ENCODE measurements at regions not wholly inside any gene's neighbourhood (a gene's known extent, or its start where the extent isn't known, plus 50 kb on each side); places are given as distances from the start of the nearest gene placed in this dataset.

DNA sequence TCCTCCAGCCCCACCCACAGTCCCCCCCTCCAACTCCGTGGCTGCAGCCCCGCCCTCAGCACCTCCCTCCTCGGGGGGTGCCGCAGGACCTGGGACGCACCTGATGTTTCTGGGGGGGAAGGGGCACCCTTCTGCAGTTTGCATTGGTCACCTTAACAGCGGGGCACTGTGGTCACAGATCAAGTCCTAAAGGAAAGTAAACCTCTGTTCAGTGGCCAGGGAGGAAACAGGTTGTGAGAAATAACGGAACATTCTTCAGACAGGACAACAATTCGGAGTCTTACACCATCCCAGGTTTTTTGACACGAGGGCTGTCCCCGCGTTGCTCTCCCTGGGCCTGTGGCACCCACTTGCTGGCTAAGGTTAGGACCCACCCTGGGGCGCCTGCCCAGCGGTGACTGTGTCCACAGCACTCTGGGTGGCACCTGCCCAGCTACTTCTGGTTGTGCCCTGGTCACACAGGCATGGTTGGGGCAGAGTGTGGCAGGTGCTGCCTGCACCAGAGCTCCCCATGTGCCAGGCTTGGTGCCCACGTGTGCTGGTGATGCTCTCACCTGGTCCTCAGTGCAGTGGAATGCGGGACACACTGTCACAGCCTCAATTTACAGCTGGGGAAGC, 93.5 kb upstream of the OTOS start:
- TF ChIP-seq, protein P1, sequence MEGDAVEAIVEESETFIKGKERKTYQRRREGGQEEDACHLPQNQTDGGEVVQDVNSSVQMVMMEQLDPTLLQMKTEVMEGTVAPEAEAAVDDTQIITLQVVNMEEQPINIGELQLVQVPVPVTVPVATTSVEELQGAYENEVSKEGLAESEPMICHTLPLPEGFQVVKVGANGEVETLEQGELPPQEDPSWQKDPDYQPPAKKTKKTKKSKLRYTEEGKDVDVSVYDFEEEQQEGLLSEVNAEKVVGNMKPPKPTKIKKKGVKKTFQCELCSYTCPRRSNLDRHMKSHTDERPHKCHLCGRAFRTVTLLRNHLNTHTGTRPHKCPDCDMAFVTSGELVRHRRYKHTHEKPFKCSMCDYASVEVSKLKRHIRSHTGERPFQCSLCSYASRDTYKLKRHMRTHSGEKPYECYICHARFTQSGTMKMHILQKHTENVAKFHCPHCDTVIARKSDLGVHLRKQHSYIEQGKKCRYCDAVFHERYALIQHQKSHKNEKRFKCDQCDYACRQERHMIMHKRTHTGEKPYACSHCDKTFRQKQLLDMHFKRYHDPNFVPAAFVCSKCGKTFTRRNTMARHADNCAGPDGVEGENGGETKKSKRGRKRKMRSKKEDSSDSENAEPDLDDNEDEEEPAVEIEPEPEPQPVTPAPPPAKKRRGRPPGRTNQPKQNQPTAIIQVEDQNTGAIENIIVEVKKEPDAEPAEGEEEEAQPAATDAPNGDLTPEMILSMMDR (conservative IDR thresholded peaks at IDR 0.05): no peak
- no peak for TF ChIP-seq ZFX (IDR thresholded peaks at IDR 0.05)
- H3K27ac ChIP-seq: no peak overlapping the region

DNA sequence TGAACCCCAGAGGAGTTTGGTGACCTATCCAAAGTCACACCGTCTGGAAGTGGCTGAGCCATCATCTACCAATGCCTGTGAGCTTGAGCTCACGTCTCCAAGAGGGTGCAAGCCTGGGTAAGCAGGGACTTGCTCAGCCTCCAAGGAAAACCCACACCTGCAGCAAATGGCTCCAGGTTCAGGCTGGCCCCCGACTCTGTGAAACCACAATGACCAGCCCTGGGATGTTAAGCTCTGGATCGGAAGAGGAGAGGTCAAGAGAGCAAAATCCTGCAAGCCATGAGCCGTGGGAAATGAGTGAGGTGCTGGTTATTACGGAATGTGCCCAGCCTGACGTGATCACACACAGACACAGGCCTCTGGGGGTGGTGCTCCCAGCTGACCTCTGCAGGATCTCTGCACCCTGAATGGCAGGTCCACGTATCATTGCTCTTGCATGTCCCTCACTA, 94.1 kb upstream of the OTOS start:
- no peak for TF ChIP-seq ZFX (IDR thresholded peaks at IDR 0.05)
- TF ChIP-seq, protein P1 (conservative IDR thresholded peaks at IDR 0.05): no peak
- no peak overlapping the region for H3K27ac ChIP-seq

DNA sequence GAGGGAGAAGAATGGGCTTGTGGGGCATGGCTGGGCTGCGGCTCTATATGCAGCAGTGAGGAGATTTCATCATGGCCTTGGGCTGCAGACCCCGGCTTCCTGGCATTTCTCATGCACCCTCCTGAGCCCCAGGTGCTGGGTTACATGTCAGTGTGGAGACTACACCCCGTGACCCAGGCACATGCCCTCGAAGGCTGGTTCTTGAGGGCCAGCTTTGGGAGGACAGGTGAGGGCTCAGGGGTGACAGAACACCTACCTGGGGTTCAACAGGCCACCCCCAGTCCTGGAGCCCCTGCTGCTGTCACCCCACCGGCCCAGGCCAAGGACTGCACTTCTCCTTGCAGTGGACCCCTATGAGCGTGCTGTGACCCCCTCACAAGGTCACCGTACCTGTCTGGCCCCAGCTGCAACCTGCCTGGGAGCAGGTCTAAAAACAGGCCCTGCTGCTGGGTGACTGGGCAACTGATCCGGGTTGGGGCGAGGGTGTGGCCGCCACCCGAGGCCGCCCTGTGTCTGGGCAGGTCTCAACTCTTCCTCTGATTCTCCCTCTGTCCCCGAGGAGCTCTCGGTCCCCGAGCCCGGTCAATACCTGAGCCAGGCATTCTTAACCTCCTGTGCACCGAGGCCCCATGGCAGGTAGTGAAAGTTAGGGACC, 94.8 kb upstream of the OTOS start:
- H3K27ac ChIP-seq: no peak overlapping the region
- TF ChIP-seq ZFX (IDR thresholded peaks at IDR 0.05): no peak
- TF ChIP-seq, protein P1 (conservative IDR thresholded peaks at IDR 0.05): no peak

GRCh38 chr2:240235811-240236210, 95.4 kb upstream of the OTOS start:
- TF ChIP-seq ZFX (IDR thresholded peaks at IDR 0.05): no peak
- peak overlapping the region; percentile 31 for H3K27ac ChIP-seq

DNA sequence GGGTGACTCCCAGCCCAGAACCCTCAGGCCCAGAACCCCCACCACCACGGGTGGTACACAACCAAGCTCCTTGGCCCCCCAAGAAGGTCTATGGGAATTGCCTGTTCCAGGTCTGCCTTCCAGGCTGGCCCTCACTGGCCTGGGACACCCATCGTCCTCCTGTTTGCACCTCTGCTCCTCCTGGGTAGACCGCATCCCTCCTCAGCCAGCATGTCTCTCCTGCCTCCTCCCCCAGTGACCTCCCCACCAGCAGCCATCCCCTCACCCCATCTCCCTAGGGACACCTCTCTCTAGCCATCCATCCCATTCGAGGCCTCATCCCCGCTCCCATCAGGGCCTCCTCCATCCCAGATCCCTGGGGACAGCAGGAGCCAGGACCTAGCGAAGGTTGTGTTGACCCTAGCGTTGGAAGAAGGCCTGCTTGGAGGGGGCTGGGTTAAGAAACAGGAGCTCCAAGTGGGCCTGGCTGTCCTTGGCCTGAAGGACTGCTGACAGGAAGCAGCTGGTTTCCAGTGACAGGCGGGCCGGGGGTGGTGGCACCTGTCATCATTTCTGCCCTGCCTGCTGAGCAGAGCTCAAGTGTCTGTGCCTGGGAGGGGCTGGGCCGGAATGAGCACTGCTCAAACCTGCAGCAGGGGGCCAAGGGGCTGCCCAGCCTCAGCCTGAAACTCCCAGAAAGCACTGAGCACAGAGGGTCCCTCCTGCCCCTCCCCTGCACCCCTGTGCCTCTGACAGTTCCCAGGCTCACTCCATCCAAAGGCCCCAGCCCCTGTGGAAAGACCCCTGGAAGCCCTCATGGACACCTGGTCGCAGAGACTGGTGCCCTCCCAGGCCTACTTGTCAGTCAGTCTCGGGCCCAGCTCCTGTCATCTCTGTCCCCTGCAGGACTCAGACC, 96.0 kb upstream of the OTOS start:
- peak overlapping the region; percentile 31 for H3K27ac ChIP-seq
- TF ChIP-seq, protein P1 (conservative IDR thresholded peaks at IDR 0.05): no peak
- TF ChIP-seq ZFX (IDR thresholded peaks at IDR 0.05): no peak

GRCh38 chr2:240237609-240238174, 97.2 kb upstream of the OTOS start:
- TF ChIP-seq, protein P1 (conservative IDR thresholded peaks at IDR 0.05): no peak
- TF ChIP-seq ZFX (IDR thresholded peaks at IDR 0.05): no peak
- H3K27ac ChIP-seq: peak overlapping the region; percentile 47; the same call in 1 of the 2 replicates

GRCh38 chr2:240238201-240238600, 97.7 kb upstream of the OTOS start:
- TF ChIP-seq, protein P1 (conservative IDR thresholded peaks at IDR 0.05): no peak
- no peak for TF ChIP-seq ZFX (IDR thresholded peaks at IDR 0.05)
- no peak overlapping the region for H3K27ac ChIP-seq

Measured in C4-2B (cell line).